NCI-H82 (cell line): ENCODE measurements at regions not wholly inside any gene's neighbourhood (a gene's known extent, or its start where the extent isn't known, plus 50 kb on each side); places are given as distances from the start of the nearest gene placed in this dataset.
A peak's percentile ranks its signal among the peaks of the same experiment; 100 is the strongest.

ENCODE experiments used
- DNase-seq: peaks from one replicate; lab custom pipeline; 2025; lab: John Stamatoyannopoulos, UW

DNA sequence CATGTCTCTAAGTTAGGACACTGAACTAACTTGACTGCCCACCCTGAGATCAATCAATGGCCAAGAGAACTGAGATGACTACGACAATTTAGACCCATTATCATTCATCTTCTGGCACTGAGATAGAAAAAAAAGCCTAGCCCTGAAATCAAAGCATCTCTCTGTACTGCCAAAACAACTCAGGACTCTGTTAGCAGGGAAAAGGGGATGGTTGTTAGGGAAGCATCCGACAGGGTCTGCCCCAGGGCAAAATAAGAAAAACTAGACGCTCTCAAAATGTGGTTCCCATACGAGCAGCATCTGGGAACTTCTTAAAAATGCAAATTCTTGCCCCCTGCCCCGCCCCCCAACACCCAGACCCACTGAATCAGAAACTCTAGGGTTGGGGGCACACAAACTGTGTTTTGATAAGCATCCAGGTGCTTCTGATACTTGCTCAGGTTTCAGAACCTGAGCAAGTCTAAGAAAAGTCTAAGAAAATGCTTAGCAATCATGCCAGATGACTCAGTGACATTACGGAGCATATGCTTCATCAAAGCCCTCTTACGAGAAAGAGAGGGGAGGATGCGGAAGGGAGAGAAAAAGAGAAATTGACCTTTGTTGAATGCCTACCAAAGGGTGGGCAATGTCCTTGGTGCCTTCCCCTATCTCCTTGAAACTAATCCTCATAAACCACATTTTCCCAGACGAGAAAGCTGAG, 172.8 kb upstream of the HES1 start:
- no peak for DNase-seq

DNA sequence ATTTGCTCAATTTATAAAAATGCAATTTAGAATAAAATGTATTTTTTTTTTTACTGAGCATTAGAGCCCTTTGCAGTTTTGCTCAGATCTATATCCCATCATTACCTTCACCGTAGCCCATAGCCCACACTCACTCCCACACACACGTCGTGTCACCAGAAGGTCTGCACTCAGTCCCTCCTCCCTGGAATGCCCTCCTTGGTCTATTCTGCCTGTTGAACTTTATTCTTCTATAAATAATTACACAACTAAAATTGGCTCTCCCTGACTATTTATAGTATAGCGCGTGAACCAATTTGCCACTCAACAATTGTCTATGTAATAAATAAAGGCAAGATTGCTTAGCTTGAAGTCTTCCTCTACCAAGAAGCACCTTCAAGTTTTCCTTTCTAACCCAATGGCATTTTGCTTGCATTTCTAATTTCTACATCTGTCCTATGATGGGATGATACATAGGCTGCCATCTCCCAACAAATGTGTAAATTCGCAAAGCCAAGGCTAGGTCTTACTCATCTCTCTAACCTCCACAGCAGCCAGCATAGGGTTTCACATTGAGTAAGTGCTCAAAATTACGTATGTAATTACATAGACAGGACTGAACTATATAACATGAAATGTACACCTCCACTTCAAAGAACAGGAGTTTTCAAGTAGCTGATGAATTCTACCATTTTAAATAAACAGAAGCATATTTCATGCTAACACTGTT, 172.0 kb upstream of the HES1 start:
- DNase-seq, result no peak

DNA sequence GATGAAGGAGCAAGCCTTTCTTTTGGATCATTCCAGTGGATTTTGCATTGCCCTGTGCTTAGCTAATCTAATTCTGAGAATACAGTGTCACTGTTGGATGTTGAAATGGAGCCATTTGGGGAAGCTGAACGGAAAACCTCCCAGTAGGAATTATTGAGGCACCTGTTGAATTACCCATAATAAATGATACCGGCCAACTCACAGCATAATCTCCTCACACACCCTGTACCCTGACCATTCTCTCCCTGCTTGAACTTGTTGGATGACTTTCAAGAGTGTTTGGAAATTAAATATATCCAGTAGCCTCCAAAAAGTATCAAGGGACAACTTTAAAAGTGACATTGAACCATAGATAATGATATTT, 171.4 kb upstream of the HES1 start:
- DNase-seq, result no peak

DNA sequence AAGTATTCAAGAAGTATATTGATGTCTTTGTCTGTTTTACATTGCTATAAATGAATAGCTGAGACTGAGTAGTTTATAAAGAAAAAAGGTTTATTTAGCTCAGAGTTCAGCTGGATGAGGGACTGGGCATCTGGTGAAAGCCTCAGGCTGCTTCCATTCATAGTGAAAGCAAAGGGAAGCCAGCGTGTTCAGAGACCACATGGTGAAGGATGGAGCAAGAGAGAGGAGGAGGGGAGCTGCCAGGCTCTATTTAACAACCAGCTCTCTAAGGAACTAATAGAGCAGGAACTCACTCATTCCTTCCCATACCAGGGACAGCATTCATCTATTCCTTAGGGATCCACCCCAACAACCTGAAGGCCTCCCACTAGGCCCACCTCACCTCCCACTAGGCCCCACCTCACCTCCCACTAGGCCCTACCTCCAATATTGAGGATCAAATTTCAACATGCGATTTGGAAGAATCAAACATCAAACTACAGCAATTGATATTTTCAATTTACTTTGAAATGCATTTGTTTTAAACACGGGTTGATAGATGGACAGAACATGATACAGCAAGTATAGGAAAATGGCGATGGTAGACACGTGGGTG, 167.5 kb upstream of the HES1 start:
- no peak for DNase-seq

DNA sequence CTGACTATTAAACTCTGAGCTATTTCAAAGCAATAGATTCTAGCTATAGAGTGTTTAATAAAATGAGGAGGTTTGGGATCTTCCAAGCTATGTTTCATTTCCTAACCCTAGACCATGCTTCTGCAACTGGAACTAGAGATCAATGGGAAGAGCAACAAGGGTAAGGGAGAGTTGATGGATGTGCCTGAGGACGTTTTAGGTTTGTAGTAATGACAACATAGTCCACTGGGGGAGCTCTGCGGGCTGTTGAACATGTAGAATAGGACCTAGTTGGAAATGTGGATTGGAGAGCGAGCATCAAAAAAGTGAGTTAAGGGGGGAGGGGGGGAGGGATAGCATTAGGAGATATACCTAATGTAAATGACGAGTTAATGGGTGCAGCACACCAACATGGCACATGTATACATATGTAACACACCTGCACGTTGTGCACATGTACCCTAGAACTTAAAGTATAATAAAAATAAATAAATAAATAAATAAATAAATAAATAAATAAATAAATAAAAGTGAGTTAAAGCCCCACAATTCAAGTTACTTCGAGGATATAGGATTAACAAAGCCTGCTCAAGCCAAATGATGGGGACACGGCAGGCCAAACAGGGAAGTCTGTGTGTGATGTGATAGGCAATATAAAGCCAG, 165.7 kb upstream of the HES1 start:
- peak; percentile 86 for DNase-seq

DNA sequence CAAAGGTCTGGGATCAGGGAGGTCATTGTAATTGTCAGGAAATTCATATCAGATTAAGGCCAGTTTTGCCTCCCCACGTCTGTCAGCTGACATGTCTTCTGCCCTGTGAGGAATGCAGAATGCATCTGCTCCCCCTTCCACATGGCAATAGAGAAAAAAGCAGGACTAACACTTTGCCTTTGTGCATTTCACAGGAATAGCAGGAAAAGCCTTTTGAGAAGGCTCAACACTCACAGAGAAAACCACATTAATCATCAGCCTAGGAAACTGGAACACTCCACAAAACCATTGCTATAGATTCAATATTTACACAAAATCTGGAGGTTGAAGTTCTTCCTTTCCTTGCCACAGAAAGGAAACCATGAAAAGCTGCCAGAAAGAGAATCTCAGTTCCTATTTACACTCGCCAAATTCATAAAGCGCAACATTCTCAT, 165.2 kb upstream of the HES1 start:
- no peak for DNase-seq

DNA sequence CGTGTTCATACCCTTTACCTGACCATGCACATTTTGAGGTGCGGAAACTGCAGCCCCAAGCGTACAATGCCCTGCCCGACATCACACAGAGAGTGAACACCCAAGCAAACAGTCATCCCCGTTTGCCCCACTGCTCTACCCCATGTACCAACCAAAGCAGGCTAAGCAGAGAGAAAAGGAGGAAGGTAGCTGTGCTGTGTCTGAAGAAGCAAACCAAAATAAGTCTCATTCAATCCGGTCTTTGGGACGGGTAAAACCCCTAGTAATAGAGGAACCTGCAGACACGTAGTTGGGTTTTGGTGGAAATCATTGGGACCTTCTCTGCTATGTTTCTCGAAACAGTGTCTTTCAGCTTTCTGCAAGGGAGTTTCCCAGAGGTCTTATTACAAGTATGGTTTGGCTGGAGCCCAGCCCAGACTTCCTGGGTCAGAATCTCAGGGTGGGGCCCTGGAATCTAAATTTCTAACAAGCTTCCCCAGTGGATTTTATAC, 164.6 kb upstream of the HES1 start:
- DNase-seq, result no peak

DNA sequence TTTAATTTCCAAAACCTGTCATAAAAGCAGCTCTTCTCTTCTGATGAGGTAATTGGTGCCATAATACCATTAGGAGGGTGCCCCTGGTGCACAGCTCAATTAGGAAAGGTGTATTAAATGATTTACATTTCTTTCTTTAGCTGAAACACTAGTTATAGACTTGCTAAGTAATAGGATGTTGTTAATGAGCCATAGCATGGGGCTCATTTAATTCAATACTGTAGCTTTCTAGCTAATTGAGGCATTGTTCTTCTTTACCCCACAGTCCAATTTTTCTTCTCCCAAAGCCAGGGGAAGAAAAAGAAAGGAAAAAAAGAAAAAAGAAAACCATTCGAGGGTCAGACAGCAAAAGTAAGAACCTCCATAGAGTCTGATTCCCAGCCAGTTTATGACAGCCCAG, 164.0 kb upstream of the HES1 start:
- DNase-seq, result no peak

DNA sequence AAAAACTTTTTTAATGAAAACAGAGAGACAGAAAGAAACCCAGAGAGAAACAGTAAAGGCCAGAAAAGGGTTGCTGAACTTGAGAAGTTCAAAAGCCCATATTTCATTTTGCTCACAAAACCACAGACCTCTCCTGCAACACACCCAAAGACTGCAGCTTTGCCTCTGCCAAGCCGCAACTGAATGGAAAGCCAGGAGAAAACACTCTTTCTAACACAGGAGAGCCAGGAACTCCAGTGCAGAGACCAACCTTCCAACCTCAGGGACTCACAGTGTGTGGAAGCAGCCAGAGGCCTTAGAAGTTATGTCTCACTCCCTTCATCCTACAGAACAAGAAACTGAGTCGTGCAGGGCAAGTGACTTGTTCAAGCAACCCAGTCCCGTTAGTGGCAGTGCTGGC, 163.1 kb upstream of the HES1 start:
- DNase-seq, result no peak

DNA sequence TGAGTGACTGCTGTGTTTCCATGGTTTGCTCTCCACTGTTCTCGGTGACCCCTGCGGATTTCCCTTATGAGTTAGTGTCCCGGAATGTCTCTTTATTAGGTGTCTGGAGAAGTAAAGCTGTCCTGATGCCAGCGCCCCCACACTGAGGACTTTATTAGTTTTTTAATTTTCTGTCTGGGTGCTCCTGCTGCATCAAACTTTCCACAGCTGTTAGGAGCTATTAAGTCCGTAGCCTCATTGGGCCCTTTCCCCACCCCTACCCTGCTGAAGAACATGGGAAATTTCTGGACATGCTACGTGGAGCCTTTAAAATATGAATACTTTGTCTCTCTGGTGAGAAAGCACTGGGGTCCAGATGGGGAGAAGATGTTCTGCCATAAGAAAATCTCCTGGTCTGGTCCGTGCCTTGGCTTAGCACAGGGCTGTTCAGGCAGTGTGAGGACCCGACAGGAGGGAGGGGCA, 161.7 kb upstream of the HES1 start:
- no peak for DNase-seq

DNA sequence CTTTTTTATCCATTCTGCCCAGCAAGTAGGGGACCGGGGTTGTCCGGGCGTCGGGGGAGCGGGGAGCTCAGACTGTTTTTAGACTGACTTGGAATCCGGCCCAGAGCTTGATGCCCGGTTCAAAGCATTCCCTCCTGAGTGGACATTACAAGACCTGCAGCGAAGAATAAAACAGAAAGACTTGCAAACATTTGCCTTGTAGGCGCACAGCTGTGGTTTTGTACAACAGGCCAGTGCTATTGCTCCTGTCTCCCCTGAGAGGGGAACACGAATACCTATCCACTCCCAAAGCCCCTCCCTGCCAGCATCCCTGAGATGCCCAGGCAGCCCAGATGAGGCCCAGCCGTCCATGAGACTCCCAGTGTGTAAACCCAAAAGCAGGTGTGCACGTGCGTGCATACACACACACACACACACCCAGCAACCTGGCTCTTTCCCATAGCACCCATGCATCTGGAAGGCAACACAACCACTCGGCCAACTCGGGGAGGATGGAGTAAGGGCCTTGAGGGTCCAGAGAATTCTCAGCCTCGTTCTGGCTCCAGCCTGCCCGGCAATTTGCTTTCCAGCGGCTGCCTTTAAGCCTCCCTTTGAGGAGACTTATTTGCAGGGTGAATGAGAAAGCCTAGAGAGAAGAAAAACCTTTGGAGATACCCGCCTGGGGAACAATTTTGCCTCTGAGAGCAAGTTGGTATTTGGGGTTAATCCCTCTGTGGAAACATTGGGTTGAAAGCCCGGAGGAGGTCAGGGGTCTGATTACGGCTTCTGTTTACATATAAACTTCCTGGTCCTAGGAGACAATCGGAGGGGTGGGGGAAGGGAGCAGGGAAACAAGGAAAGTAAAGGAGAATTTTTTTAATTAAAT, 161.0 kb upstream of the HES1 start:
- peak; percentile 23 for DNase-seq

DNA sequence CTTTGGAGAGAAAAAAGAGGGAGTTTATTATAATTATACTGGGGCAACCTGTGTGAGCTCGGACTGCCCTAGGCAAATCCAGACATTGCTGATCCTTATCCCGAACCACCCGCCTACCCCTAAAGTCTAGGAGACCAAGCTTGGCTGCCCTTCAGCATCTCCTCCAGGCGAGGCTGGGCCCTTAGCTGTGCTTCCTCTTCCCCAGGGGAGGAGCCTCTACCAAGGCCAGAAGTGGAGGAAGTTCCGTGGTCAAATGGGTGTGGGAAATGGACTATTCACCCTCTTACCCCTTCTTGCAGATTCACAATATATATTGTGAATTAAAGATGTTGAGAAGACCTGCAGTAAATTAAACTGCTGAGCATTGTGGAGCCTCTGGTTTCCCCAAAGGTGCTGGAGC, 158.3 kb upstream of the HES1 start:
- DNase-seq, result no peak

DNA sequence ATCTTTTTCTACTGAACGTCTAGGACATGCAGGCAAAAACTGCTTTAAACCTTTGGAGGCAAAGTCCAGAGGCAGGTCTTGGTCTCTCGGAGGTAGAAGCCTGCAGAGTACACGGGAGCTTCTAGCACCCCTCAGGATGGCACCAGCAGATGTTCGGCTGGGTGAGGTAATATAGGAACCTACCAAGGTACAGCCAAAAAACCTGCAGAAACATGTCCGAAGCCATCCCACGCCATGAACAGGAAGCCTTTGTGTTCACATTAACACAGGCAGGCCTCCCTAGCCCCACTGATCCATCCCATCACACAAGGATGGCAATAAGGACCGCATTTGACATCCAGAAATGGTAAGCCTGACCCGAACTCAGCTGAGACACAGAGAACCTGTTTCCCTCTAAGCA, 157.9 kb upstream of the HES1 start:
- DNase-seq, result no peak

DNA sequence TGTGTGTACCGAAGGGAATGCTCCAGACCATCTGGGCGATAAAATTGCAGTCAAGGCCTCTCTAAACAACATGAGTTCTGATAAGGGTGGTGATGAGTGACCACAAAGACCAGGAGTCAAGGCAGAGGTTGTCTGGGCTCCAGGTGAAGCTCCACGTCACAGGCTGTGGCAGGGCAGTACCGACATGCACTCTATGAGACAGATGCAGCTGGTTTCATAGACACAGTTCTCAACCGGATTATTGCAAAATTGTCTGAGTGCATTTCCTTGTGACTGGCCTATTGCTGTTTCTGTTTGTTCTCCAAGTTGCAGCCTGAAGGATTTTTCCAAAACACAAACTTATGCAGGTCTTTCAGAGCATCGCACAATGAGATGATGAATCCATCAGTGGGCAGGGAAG, 157.5 kb upstream of the HES1 start:
- DNase-seq, result no peak

DNA sequence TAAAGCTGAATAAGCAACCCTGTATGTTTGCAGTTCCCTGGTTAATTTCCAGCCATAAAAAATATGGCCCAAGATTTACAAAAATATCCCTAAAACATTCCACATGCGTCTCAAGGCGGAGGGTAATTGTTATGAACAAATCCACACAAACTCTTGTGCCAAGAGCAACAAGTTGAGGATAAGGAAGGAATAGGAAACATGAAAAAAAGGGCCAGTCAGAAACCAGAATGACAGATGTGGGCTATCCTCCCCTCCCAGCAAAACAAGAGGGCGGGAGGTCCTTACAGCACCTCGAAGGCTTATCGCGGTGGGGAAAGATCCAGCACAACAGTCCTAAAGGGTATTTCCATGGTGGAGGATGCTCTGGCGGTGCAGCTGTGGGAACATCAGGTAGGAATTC, 155.6 kb upstream of the HES1 start:
- no peak for DNase-seq

DNA sequence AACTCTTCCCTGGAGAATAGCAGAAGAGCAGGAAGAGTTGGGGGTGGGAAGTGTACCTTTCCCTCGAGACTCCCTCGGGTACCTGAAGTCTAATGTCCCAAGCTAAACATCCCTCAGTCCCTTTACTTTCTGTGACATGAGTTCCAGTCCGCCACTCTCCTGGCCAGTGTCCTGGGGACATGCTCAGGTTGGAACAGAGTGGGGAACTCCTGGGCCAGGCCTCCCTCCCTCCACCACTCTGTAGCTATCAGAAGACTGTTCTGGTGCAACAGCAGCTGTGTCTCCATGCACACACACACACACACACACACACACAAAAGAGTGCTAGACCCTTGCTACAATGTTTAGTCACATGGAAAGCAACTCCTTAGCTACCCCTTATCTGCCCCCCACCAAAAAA, 155.0 kb upstream of the HES1 start:
- DNase-seq, result no peak

DNA sequence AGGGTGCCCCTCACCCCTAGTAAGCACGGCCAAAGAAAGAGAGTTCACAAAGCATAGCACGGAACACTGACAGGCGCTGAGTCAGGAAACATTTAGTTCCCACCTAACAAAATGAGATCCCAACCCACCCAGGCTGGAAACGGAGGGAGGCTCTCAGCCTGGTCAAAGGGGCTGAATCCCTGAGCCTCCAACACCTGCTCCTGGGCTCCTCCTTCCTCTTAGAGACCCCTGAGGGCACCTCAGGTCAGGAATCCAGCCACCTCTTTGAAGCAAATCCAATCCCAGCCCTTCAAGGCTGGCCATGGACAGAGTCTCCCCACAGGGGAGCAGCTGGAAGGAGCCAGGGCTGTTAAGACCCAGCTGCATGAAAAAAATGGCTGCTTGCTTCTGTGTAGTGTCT, 154.4 kb upstream of the HES1 start:
- no peak for DNase-seq

DNA sequence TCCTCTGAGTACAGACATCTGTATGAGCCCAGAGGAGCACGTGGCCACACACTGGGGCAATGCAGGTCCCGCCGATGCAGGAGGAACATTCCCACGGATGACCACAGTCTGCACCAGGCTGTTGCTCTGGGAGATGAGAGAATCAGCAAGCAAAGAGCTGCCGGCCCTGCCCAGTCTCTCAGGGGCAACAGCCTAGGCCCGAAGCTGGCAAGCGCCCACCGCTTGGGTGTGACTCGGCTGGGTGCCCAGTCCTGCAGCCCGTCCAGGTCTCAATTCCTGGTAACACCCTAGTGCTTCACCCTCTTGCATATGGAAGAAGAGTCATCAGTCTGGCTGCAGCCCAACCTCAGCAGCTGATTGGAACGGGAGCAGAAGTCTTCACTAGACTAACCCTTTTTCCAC, 153.7 kb upstream of the HES1 start:
- DNase-seq, result no peak

DNA sequence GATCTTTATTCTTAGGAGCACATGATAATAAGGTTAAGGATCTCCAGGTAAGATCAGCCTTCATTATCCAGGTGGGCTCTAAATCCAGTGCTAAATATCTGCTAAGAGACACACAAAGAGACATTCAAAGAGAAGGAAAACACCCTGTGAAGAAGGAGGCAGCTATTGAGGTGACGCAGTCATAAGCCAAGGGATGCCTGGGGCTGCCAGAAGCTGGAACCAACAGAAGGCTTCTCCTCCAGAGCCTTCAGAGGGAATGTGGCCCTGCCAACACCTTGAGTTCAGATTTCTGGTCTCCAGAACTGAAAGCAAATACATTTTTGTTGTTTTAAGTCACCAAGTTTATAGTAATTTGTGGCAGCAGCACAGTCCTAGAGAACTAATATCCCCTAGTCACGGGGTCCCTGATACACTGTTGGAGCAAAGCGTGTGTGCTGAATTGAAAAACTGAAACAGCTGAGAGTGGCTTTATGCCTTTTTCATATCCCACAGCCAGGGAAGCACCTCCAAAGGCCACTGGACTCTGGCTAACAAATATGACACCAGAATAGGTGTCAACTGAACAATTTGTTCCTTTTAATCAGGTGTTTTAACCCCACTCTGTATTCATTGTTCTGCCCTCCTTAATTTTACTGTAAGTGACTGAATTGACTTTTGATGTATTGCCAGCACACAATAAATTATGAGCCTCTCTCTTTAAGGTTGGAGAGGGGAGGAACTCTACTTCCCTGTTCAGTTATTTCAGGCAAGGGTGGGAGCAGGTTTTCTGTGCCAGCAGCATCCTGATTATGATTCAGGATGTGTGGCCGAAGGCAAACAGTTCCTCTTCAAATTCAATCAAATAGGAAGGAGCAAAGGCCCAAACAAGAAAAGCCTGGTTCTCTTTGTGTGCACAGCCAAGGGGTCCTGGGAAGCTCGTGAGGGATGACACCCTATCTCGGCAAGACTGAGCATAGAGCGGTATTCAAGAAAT, 151.8 kb upstream of the HES1 start:
- no peak for DNase-seq

DNA sequence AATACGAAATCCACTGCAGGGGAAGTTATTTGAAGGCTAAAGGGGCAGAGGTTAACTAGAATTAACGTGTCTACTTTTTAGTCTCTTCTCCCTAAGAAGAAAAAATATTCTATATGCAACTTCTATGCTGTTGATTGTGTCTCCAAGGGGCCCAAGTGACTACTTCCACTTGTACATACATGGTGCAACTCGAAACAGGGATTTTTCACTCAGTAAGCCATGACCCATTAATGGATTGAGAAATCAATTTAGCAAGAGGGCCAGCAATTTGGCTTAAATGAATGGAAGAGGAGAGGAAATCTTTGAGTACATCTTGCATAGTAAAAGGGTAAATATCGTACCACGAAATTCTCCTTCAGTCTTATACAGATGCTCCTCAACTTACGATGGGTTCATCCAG, 151.1 kb upstream of the HES1 start:
- no peak for DNase-seq

DNA sequence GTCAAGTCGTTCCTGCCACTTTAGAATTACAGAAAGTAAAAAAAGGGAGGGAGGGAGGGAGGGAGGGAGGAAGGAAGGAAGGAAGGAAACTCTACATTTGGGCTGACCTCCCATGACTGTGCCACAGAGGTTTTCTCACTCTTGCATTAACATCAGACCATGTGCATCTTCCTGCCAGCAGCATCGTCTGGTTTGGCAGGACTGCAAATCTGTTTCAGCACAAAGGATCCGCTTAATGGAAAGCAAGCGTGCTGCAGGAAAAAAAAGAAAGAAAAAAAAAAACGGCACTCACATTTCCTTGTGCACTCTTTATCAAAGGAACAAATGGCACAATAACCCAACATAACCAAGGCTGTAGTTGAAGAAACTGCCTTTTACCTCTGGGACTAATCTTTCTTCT, 148.8 kb upstream of the HES1 start:
- DNase-seq, result no peak
